ENCODE measurements at regions not wholly inside any gene's neighbourhood (a gene's known extent, or its start where the extent isn't known, plus 50 kb on each side); places are given as distances from the start of the nearest gene placed in this dataset.

DNA sequence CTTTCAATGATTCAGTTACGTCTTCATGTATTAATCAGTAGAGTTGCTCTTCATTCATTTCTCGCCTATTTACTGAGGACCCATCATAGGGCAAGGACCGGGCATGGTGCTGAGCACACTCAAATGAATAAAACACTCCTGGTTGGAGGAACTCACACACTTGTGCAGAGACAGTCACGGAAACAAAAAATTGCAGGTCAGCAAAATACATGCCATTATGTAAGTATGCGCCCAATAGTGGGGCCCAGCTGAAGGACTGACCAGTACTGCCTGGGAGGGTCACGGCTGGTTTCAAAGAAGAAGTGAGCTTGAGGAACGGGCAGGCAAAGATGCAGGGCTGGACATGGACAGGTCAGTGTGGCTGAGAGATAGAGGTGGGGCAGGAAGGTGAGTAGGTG lies 102.9 kb downstream of the DDX1 start:
- no peak for TF ChIP-seq CTCF (IDR thresholded peaks at IDR 0.05; ENCODE audit: poor library complexity, severe bottlenecking)
- no peak for TF ChIP-seq EP300 (conservative IDR thresholded peaks at IDR 0.05; ENCODE audit: poor library complexity, severe bottlenecking)
- TF ChIP-seq POLR2AphosphoS5 (IDR thresholded peaks at IDR 0.05) = no peak
- no peak for TF ChIP-seq MXI1 (conservative IDR thresholded peaks at IDR 0.05; ENCODE audit: poor library complexity, severe bottlenecking)
- no peak for TF ChIP-seq EZH2 (IDR thresholded peaks at IDR 0.05; ENCODE audit: borderline replicate concordance, insufficient read depth, low read length, poor library complexity, severe bottlenecking)
- TF ChIP-seq, protein P1, sequence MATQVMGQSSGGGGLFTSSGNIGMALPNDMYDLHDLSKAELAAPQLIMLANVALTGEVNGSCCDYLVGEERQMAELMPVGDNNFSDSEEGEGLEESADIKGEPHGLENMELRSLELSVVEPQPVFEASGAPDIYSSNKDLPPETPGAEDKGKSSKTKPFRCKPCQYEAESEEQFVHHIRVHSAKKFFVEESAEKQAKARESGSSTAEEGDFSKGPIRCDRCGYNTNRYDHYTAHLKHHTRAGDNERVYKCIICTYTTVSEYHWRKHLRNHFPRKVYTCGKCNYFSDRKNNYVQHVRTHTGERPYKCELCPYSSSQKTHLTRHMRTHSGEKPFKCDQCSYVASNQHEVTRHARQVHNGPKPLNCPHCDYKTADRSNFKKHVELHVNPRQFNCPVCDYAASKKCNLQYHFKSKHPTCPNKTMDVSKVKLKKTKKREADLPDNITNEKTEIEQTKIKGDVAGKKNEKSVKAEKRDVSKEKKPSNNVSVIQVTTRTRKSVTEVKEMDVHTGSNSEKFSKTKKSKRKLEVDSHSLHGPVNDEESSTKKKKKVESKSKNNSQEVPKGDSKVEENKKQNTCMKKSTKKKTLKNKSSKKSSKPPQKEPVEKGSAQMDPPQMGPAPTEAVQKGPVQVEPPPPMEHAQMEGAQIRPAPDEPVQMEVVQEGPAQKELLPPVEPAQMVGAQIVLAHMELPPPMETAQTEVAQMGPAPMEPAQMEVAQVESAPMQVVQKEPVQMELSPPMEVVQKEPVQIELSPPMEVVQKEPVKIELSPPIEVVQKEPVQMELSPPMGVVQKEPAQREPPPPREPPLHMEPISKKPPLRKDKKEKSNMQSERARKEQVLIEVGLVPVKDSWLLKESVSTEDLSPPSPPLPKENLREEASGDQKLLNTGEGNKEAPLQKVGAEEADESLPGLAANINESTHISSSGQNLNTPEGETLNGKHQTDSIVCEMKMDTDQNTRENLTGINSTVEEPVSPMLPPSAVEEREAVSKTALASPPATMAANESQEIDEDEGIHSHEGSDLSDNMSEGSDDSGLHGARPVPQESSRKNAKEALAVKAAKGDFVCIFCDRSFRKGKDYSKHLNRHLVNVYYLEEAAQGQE (IDR thresholded peaks at IDR 0.05; ENCODE audit: borderline replicate concordance) = no peak
- no peak for TF ChIP-seq RAD21 (conservative IDR thresholded peaks at IDR 0.05)
- no peak for TF ChIP-seq TAF1 (IDR thresholded peaks at IDR 0.05; ENCODE audit: low read depth)
